ENCODE measurements at regions not wholly inside any gene's neighbourhood (a gene's known extent, or its start where the extent isn't known, plus 50 kb on each side); places are given as distances from the start of the nearest gene placed in this dataset.

DNA sequence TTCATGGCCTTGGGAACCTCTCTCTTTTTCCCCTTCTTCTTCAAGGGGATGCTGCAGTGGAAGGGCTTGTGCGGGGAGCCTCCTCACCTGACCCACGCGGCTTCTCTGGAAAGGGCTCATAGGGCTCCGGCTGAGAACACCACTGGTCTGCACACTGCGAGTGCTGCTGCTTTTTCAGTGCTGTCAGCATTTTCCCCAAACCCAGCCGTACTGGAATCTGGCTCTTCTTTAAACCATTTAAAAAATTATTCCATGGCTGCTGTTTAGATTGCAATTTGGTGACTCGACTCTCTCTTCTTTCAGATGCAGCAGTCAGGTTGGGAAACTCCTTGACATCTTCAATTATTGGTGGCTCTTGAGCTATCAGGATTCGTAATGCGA is 272.6 kb upstream of the DSEL start:
- TF ChIP-seq, protein P1, sequence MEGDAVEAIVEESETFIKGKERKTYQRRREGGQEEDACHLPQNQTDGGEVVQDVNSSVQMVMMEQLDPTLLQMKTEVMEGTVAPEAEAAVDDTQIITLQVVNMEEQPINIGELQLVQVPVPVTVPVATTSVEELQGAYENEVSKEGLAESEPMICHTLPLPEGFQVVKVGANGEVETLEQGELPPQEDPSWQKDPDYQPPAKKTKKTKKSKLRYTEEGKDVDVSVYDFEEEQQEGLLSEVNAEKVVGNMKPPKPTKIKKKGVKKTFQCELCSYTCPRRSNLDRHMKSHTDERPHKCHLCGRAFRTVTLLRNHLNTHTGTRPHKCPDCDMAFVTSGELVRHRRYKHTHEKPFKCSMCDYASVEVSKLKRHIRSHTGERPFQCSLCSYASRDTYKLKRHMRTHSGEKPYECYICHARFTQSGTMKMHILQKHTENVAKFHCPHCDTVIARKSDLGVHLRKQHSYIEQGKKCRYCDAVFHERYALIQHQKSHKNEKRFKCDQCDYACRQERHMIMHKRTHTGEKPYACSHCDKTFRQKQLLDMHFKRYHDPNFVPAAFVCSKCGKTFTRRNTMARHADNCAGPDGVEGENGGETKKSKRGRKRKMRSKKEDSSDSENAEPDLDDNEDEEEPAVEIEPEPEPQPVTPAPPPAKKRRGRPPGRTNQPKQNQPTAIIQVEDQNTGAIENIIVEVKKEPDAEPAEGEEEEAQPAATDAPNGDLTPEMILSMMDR (IDR thresholded peaks at IDR 0.05; ENCODE audit: unreplicated experiment), result no peak
- Mint-ChIP-seq H3K27ac (no peak overlapping the region), H3K4me3 (ENCODE audit: low read depth) (no peak overlapping the region), H3K9me3 (ENCODE audit: low read depth) (peaks cover 3% of the 10 kb centered on the region), H3K36me3 (ENCODE audit: insufficient read depth) (no peaks in the 10 kb centered on the region), H3K27me3 (peaks cover 3% of the 10 kb centered on the region), H3K4me1 (ENCODE audit: low read depth) (no peaks in the 10 kb centered on the region)
- no peak for DNase-seq (ENCODE audit: low spot score, unreplicated experiment)

- DNase-seq (ENCODE audit: low spot score, unreplicated experiment), result no peak
- H3K36me3 Mint-ChIP-seq (ENCODE audit: insufficient read depth), result no peaks in the 10 kb centered on the region
- H3K4me3 Mint-ChIP-seq (ENCODE audit: low read depth), result no peak overlapping the region
- no peaks in the 10 kb centered on the region for H3K4me1 Mint-ChIP-seq (ENCODE audit: low read depth)
- peaks cover 3% of the 10 kb centered on the region for H3K9me3 Mint-ChIP-seq (ENCODE audit: low read depth)
- no peak overlapping the region for H3K27ac Mint-ChIP-seq
- TF ChIP-seq, protein P1 (IDR thresholded peaks at IDR 0.05; ENCODE audit: unreplicated experiment), result no peak
- H3K27me3 Mint-ChIP-seq, result peaks cover 3% of the 10 kb centered on the region
These were observed 272.0 kb upstream of the DSEL start for GRCh38 chr18:67788310-67789164.

- no peak overlapping the region for H3K27ac Mint-ChIP-seq
- no peak for DNase-seq (ENCODE audit: low spot score, unreplicated experiment)
- peaks cover 10% of the 10 kb centered on the region for H3K4me1 Mint-ChIP-seq (ENCODE audit: low read depth)
- TF ChIP-seq, protein P1 (IDR thresholded peaks at IDR 0.05; ENCODE audit: unreplicated experiment), result no peak
- no peaks in the 10 kb centered on the region for H3K36me3 Mint-ChIP-seq (ENCODE audit: insufficient read depth)
- no peaks in the 10 kb centered on the region for H3K9me3 Mint-ChIP-seq (ENCODE audit: low read depth)
- no peaks in the 10 kb centered on the region for H3K27me3 Mint-ChIP-seq
- no peak overlapping the region for H3K4me3 Mint-ChIP-seq (ENCODE audit: low read depth)
These were observed 266.9 kb upstream of the DSEL start for GRCh38 chr18:67783196-67783946.

- no peaks in the 10 kb centered on the region for H3K36me3 Mint-ChIP-seq (ENCODE audit: insufficient read depth)
- H3K4me1 Mint-ChIP-seq (ENCODE audit: low read depth), result peaks cover 10% of the 10 kb centered on the region
- no peak overlapping the region for H3K4me3 Mint-ChIP-seq (ENCODE audit: low read depth)
- H3K27me3 Mint-ChIP-seq, result no peaks in the 10 kb centered on the region
- H3K27ac Mint-ChIP-seq, result no peak overlapping the region
- H3K9me3 Mint-ChIP-seq (ENCODE audit: low read depth), result no peaks in the 10 kb centered on the region
- TF ChIP-seq, protein P1 (IDR thresholded peaks at IDR 0.05; ENCODE audit: unreplicated experiment), result no peak
- DNase-seq (ENCODE audit: low spot score, unreplicated experiment), result no peak
These were observed 261.5 kb upstream of the DSEL start for GRCh38 chr18:67778016-67778415.

GRCh38 chr18:67776929-67777328 is 260.4 kb upstream of the DSEL start:
- TF ChIP-seq, protein P1 (IDR thresholded peaks at IDR 0.05; ENCODE audit: unreplicated experiment), result no peak
- no peaks in the 10 kb centered on the region for H3K9me3 Mint-ChIP-seq (ENCODE audit: low read depth)
- no peak overlapping the region for H3K27ac Mint-ChIP-seq
- no peak for DNase-seq (ENCODE audit: low spot score, unreplicated experiment)
- no peaks in the 10 kb centered on the region for H3K27me3 Mint-ChIP-seq
- H3K4me1 Mint-ChIP-seq (ENCODE audit: low read depth), result peaks cover 10% of the 10 kb centered on the region
- H3K4me3 Mint-ChIP-seq (ENCODE audit: low read depth), result no peak overlapping the region
- no peaks in the 10 kb centered on the region for H3K36me3 Mint-ChIP-seq (ENCODE audit: insufficient read depth)

Data from progenitor cell of endocrine pancreas (in vitro differentiated cells).